ENCODE measurements at regions not wholly inside any gene's neighbourhood (a gene's known extent, or its start where the extent isn't known, plus 50 kb on each side); places are given as distances from the start of the nearest gene placed in this dataset.

DNA sequence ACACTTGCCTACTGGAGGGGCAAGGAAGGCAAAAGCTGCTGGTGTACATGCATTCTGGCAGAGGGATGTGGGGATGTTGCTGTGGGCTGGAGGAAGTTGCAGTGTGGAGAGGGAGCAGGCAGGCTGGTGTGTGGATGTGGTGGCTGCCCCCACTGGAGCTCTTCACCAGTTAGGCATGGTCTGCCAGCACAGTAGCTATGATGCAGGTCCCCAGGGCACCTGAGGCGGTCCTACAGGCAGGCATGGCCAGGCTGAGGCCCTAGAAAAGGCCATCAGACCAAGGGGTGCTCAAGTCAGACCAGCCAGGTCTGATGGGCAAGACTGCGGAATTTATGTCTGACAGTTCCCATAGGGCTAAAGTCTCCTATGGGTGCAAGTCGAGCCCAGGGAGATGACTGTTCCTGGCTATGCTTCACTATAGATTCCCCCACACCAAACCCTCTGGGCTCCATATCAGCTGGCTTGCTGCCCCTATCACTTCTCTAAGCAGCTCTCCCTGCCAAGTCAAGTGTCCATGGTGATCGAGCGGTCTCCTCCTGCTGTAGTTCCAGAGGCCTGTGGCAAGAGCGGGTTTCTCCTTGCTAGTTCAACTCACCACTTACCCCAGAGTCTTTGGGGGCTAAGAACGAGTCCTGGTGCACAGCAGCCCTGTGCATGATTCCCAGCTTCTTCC is 473.1 kb downstream of the TDRD3 start:
- TF ChIP-seq, protein P1, sequence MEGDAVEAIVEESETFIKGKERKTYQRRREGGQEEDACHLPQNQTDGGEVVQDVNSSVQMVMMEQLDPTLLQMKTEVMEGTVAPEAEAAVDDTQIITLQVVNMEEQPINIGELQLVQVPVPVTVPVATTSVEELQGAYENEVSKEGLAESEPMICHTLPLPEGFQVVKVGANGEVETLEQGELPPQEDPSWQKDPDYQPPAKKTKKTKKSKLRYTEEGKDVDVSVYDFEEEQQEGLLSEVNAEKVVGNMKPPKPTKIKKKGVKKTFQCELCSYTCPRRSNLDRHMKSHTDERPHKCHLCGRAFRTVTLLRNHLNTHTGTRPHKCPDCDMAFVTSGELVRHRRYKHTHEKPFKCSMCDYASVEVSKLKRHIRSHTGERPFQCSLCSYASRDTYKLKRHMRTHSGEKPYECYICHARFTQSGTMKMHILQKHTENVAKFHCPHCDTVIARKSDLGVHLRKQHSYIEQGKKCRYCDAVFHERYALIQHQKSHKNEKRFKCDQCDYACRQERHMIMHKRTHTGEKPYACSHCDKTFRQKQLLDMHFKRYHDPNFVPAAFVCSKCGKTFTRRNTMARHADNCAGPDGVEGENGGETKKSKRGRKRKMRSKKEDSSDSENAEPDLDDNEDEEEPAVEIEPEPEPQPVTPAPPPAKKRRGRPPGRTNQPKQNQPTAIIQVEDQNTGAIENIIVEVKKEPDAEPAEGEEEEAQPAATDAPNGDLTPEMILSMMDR (conservative IDR thresholded peaks at IDR 0.05; ENCODE audit: low read depth, low read length): no peak
- no peak for TF ChIP-seq EZH2 (IDR thresholded peaks at IDR 0.05; ENCODE audit: low read length, unreplicated experiment)
